GM12891 (cell line): ENCODE measurements at regions not wholly inside any gene's neighbourhood (a gene's known extent, or its start where the extent isn't known, plus 50 kb on each side); places are given as distances from the start of the nearest gene placed in this dataset.

Experiments used
- DNase-seq: peaks from one replicate; pipeline ENCODE4 v3.0.0; 2011; ENCODE audit warnings: low spot score; ENCODE audit not compliant: insufficient read length
- FAIRE-seq: peaks from 2 replicates; lab custom pipeline; 2011; peaks lifted over from hg19 to GRCh38; lab: Jason Lieb, UNC
- PAX5 ChIP-seq: IDR thresholded peaks from 2 replicates; pipeline ENCODE4 v1.6.1; 2011; ENCODE audit warnings: low read length, moderate library complexity, mild to moderate bottlenecking; ENCODE audit not compliant: insufficient read depth, severe bottlenecking
- POLR2A ChIP-seq: IDR thresholded peaks from 2 replicates; pipeline ENCODE4 v1.6.1; 2011; ENCODE audit warnings: low read depth, low read length, control low read depth
- POLR2AphosphoS5 ChIP-seq: IDR thresholded peaks from 2 replicates; pipeline ENCODE4 v1.6.1; 2011; ENCODE audit warnings: low read depth, low read length, control low read depth
- POU2F2 ChIP-seq: IDR thresholded peaks from 2 replicates; pipeline ENCODE4 v1.6.1; 2011; ENCODE audit warnings: low read depth, mild to moderate bottlenecking, control low read depth, low read length, moderate library complexity
- SPI1 ChIP-seq: IDR thresholded peaks from 2 replicates; pipeline ENCODE4 v1.6.1; 2011; ENCODE audit warnings: low read depth, low read length, control low read depth
- TAF1 ChIP-seq: IDR thresholded peaks from 2 replicates; pipeline ENCODE4 v1.6.1; 2011; ENCODE audit warnings: low read depth, low read length, control low read depth

GRCh38 chr9:87064311-87064710, 117.0 kb upstream of the GAS1 start:
- DNase-seq: no peak
- TF ChIP-seq POLR2AphosphoS5: no peak
- no peak for TF ChIP-seq TAF1
- TF ChIP-seq POLR2A: no peak
- TF ChIP-seq POU2F2: no peak
- no peak for FAIRE-seq

- FAIRE-seq (no peak), DNase-seq (no peak)
- TF ChIP-seq POLR2A (no peak), POLR2AphosphoS5 (no peak), SPI1 (no peak), POU2F2 (no peak), PAX5 (no peak), TAF1 (no peak)
These were observed 118.7 kb upstream of the GAS1 start for GRCh38 chr9:87065981-87066380.

GRCh38 chr9:87067426-87067825, 120.1 kb upstream of the GAS1 start:
- TF ChIP-seq POLR2A: no peak
- DNase-seq (no peak), FAIRE-seq (no peak)

- DNase-seq: no peak
- TF ChIP-seq PAX5 (no peak), TAF1 (no peak)
- no peak for FAIRE-seq
These were observed 121.0 kb upstream of the GAS1 start for GRCh38 chr9:87068177-87068840.

- FAIRE-seq (no peak), DNase-seq (no peak)
- TF ChIP-seq TAF1: no peak
- no peak for TF ChIP-seq PAX5
- no peak for TF ChIP-seq POLR2A
- no peak for TF ChIP-seq SPI1
- no peak for TF ChIP-seq POU2F2
- TF ChIP-seq POLR2AphosphoS5: no peak
These were observed 122.4 kb upstream of the GAS1 start for GRCh38 chr9:87069690-87070089.

- TF ChIP-seq POLR2AphosphoS5 (no peak), POU2F2 (no peak), POLR2A (no peak), SPI1 (no peak), TAF1 (no peak), PAX5 (no peak)
- FAIRE-seq (no peak), DNase-seq (no peak)
These were observed 123.0 kb upstream of the GAS1 start for GRCh38 chr9:87070336-87070735.

GRCh38 chr9:87071473-87071872, 124.2 kb upstream of the GAS1 start:
- TF ChIP-seq POLR2AphosphoS5: no peak
- TF ChIP-seq TAF1: no peak
- TF ChIP-seq PAX5: no peak
- no peak for TF ChIP-seq SPI1
- no peak for TF ChIP-seq POLR2A
- no peak for TF ChIP-seq POU2F2
- FAIRE-seq (no peak), DNase-seq (no peak)

- no peak for DNase-seq
- no peak for FAIRE-seq
- TF ChIP-seq PAX5: no peak
- no peak for TF ChIP-seq POLR2A
- no peak for TF ChIP-seq POLR2AphosphoS5
- TF ChIP-seq POU2F2: no peak
- no peak for TF ChIP-seq SPI1
These were observed 126.4 kb upstream of the GAS1 start for GRCh38 chr9:87073692-87074091.

GRCh38 chr9:87075537-87075936, 128.2 kb upstream of the GAS1 start:
- DNase-seq (no peak), FAIRE-seq (no peak)
- no peak for TF ChIP-seq POLR2A
- TF ChIP-seq TAF1: no peak
- TF ChIP-seq POU2F2: no peak
- no peak for TF ChIP-seq POLR2AphosphoS5
- TF ChIP-seq PAX5: no peak
- TF ChIP-seq SPI1: no peak

- DNase-seq: no peak
- FAIRE-seq: no peak
- TF ChIP-seq SPI1 (no peak), PAX5 (no peak), POU2F2 (no peak), TAF1 (no peak), POLR2AphosphoS5 (no peak), POLR2A (no peak)
These were observed 129.5 kb upstream of the GAS1 start for GRCh38 chr9:87076825-87077224.

- TF ChIP-seq POU2F2: no peak
- FAIRE-seq (no peak), DNase-seq (no peak)
These were observed 130.7 kb upstream of the GAS1 start for GRCh38 chr9:87077986-87078385.
